ENCODE measurements at regions not wholly inside any gene's neighbourhood (a gene's known extent, or its start where the extent isn't known, plus 50 kb on each side); places are given as distances from the start of the nearest gene placed in this dataset.

DNA sequence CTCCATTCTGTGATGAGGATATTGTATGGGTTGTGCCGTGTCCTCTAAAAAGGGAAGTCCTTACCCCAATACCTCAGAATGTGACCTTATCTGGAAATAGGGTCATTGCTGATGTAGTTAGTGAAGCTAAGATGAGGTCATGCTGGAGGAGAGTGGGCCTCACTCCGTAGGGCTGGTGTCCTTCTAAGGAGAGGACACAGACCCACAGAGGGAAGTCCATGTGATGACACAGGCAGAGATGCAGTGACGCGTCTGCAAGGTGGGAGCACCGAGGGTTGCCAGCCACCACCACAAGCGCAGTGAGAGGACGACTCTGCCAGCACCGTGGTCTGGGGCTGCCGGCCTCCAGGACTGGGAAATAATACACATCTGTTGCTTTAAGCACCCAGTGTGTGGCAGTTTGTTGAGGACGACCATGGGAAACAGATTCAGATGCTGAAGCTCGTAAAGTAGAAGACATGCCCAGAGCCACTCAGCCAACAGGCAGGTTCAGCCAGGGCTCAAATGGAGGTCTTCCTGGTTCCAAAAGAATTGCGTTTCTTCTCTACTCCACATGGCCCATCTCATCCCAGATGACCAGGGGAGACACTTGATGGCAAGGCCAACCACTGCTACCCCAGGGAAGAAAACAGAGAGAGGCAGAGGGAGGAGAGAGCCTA lies 59.2 kb upstream of the DUSP22 start:
- Mint-ChIP-seq H3K4me3 (no peak overlapping the region), H3K27ac (no peak overlapping the region), H3K27me3 (no peaks in the 10 kb centered on the region), H3K9me3 (no peaks in the 10 kb centered on the region), H3K36me3 (no peaks in the 10 kb centered on the region), H3K4me1 (peaks cover 25% of the 10 kb centered on the region)
- DNase-seq (ENCODE audit: low spot score in 2 of 2): no peak
- ATAC-seq (ENCODE audit: low read depth): no peak

- Mint-ChIP-seq H3K9me3 (no peaks in the 10 kb centered on the region), H3K36me3 (no peaks in the 10 kb centered on the region), H3K4me3 (no peak overlapping the region), H3K27ac (peak overlapping the region; percentile 84), H3K27me3 (no peaks in the 10 kb centered on the region), H3K4me1 (peaks cover 16% of the 10 kb centered on the region)
- DNase-seq (ENCODE audit: low spot score in 2 of 2) (no peak), ATAC-seq (ENCODE audit: low read depth) (no peak)
Observed at GRCh38 chr6:234706-235372, 57.4 kb upstream of the DUSP22 start.

- Mint-ChIP-seq H3K27me3 (no peaks in the 10 kb centered on the region), H3K27ac (peak overlapping the region; percentile 84), H3K36me3 (no peaks in the 10 kb centered on the region), H3K4me3 (peak overlapping the region; percentile 68), H3K9me3 (no peaks in the 10 kb centered on the region), H3K4me1 (peaks cover 16% of the 10 kb centered on the region)
- ATAC-seq (ENCODE audit: low read depth) (peak; percentile 95), DNase-seq (ENCODE audit: low spot score in 2 of 2) (peak in 1 of 2 donors; percentile 32)
Observed at GRCh38 chr6:235763-236360, 56.4 kb upstream of the DUSP22 start.

- Mint-ChIP-seq H3K4me1 (peaks cover 16% of the 10 kb centered on the region), H3K36me3 (no peaks in the 10 kb centered on the region), H3K27ac (peak overlapping the region; percentile 84), H3K4me3 (peak overlapping the region; percentile 11), H3K27me3 (no peaks in the 10 kb centered on the region), H3K9me3 (no peaks in the 10 kb centered on the region)
- DNase-seq (ENCODE audit: low spot score in 2 of 2): no peak
- no peak for ATAC-seq (ENCODE audit: low read depth)
Observed at GRCh38 chr6:236519-236918, 55.8 kb upstream of the DUSP22 start.

- ATAC-seq (ENCODE audit: low read depth) (no peak), DNase-seq (ENCODE audit: low spot score in 2 of 2) (no peak)
- Mint-ChIP-seq H3K4me3 (no peak overlapping the region), H3K4me1 (peaks cover 13% of the 10 kb centered on the region), H3K9me3 (no peaks in the 10 kb centered on the region), H3K36me3 (no peaks in the 10 kb centered on the region), H3K27ac (no peak overlapping the region), H3K27me3 (no peaks in the 10 kb centered on the region)
Observed at GRCh38 chr6:240151-240550, 52.1 kb upstream of the DUSP22 start.

GRCh38 chr6:241336-241865 lies 50.9 kb upstream of the DUSP22 start:
- DNase-seq (ENCODE audit: low spot score in 2 of 2): no peak
- no peaks in the 10 kb centered on the region for H3K27me3 Mint-ChIP-seq
- no peaks in the 10 kb centered on the region for H3K9me3 Mint-ChIP-seq
- peaks cover 3% of the 10 kb centered on the region for H3K4me1 Mint-ChIP-seq
- ATAC-seq (ENCODE audit: low read depth): no peak
- H3K36me3 Mint-ChIP-seq: no peaks in the 10 kb centered on the region
- H3K4me3 Mint-ChIP-seq: no peak overlapping the region
- no peak overlapping the region for H3K27ac Mint-ChIP-seq
